HG03159 (cell line): ENCODE measurements at regions not wholly inside any gene's neighbourhood (a gene's known extent, or its start where the extent isn't known, plus 50 kb on each side); places are given as distances from the start of the nearest gene placed in this dataset.
"Not testable (repeated sequence)": the region's sequence is repeated elsewhere in the genome, so short reads cannot be mapped to it uniquely, and the experiment has no call there.

Experiments used
- ATAC-seq: cut with Tn5 transposase; IDR thresholded peaks from one replicate; pipeline ENCODE4 v1.9.1; 2021; ENCODE audit warnings: mild to moderate bottlenecking, moderate library complexity; ENCODE audit not compliant: unreplicated experiment

DNA sequence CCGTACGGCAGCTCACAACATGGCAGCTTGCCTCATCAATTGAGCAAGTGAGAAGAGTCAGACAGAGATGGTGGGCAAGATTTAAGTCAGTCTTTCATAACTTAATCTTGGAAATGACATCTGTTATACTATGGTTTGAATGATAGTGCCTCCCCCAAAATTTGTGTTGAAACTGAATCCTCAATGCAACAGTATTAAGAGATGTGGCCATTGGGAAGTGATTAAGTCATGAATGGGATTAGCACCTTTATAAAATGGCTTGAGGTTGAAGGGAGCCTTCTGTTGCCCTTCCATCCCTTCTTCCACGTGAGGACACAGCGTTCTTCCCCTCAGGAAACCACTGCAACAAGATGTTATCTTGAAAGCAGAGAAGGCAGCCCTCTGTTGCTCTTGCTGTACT is 124.2 kb downstream of the C12orf75 start:
- no peak for ATAC-seq

DNA sequence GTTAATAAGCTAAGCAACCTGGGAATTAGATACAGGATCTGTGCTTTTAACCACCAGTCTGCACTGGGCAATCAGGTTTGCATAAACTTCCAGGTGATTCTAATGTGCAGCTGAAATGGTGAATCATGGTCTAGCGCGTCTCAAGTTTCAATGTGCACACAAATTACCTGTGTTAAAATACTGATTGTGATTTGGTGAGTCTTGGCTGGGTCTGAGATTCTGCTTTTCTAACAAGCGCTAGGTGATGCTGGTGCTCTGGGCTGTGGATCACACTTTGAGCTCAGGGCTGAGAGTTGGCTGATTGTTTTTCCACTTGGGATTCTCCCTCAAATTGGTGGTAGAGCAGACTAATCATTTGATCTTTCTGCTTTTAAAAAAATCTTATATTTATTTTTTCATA is 124.8 kb downstream of the C12orf75 start:
- ATAC-seq, result no peak

DNA sequence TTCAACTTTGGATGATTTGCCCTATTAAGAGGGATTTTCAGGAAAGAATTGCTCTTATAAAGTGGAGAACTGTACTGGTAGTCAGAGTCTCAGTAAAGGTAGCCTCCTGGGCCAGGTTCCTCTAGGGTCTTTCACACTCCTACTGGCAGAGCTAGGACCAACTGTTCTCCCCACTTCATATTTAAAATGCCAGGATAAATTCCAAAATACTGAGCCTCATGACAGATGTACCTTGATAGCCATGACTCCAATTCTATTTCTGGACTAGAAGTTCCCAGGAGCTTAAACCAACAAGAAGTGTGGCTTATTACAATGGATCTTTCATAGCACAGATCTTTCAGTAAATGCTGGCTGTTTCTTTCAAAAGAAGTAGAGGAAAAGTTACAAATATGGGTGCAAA is 126.5 kb downstream of the C12orf75 start:
- no peak for ATAC-seq

DNA sequence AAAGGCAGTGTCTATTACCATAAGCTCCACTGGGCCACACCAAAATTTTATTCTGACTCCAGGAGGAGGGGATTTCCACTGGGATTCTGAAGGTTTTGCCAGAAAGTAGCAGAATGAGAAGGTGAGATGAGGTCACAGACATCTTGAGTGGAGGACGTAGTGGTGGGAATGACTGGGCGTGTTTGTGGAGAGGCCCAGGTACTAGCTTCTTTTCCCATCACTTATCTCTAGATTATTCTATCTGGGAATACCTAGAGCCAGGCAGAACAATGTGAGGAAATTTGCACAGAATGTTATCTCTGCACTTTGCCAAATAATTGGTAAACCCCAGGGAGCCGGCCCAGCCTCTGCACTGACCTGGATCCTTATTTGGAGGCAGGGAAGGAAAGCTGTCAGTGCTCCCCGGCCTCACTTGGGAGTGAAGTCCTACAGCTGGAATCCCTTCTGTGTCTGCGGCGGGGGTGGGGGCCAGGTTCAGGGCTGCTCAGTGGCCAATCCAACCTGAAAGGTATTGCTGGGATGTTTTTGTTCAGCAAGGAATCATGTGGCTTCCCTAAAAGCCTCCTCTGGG is 129.4 kb downstream of the C12orf75 start:
- no peak for ATAC-seq

DNA sequence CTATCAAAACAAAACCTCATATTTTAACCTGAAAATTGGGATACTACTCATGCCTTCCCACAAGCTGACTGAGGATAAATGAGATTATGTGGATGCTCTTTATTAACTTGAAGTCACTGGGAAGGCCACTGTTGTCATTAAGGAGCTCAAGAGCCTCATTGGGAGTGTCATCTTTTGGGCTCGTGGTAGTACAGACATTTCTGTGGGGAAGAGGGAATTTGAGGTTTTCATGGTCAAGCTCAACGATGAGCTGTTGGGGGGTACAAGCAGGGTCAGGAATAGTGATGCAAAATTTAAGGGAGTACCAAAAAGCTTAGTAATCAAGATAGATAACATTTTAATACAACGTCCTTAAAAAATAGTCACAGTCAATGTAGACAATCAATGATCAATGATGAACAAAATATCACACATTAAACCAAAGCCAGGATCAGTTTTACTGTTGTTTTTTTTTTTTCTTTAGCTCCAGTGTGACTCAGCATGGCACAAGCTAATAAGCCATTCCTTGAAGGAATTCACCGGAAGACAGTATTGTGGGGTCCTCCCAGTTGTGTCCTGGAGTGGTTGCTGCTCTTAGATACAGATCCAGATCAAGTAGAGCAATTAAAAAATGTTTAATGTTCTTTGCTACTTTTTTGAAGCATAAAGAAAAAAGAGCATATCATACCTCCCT is 130.9 kb downstream of the C12orf75 start:
- ATAC-seq, result no peak

DNA sequence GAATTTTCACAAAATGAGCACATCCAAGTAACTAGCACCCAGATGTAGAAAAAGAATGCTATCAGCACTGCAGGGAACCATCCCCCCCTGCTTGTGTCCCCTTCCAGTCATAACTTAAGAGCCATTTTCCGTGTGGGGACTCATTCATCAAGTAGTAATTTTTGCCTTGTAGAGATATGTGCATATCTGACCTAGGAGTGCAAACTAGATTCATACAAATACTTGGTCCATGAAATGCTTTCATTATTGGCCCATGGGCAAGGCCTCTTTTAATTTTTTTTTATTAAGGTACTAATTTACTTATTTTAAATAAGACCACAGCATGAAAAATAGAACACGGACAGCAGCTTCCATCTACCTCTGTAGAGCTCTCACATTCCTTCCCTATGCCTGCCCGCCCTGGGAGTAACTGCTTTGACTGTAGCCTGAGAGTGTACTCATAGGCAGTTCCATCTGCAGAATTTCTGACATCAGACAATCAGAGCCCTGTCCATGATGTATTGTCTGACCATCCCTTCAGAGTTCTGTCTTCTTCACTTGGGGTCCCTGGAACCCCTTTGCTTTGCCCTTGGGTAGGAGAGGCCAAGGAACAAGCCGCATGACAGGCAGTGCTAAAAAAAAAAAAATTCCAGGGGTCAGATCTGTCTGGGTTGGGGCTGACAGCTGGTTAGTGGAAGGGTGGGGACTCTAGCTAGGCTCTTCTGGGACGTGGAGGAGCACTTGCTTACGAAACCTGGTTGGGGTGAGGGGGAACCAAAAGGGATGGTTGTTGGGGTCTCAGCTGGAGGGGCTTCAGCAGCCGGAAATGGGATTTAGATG is 131.7 kb downstream of the C12orf75 start:
- no peak for ATAC-seq

DNA sequence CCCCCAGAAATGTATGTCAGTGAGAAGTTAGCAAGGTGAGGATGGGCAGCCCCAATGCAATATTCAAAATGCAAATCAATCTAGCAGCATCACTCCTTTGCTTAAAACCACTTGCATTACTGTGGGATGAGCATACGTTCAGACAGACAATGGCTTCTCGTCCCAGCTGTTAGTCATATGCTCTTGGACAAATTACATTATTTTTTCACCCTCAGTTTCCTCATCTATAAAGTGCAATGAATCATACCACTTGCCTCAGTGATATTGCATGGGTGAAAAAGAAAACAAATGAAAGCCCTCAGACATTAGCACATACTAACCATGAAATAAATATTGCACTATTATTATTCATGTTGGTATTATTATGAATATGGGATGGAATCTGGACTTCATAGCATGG is 132.3 kb downstream of the C12orf75 start:
- no peak for ATAC-seq

DNA sequence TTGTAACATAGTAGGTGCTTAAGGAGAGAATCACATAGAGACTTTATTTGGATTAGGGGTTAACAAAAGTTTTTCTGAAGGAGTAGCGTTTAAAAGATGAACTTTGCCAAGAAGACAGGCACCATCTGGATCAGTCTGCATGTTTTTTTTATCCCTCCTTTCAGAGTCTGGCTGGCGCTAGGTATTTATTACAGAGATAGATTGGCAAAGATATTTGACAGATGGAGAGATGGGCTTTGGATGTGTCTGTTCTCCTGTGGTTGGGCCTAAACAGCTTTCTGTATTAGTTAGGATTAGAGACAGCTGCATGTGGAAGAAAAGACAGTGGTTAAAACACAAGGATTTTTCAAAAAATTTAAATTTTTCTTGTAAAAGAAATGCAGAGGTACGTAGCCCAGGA is 133.9 kb downstream of the C12orf75 start:
- no peak for ATAC-seq

DNA sequence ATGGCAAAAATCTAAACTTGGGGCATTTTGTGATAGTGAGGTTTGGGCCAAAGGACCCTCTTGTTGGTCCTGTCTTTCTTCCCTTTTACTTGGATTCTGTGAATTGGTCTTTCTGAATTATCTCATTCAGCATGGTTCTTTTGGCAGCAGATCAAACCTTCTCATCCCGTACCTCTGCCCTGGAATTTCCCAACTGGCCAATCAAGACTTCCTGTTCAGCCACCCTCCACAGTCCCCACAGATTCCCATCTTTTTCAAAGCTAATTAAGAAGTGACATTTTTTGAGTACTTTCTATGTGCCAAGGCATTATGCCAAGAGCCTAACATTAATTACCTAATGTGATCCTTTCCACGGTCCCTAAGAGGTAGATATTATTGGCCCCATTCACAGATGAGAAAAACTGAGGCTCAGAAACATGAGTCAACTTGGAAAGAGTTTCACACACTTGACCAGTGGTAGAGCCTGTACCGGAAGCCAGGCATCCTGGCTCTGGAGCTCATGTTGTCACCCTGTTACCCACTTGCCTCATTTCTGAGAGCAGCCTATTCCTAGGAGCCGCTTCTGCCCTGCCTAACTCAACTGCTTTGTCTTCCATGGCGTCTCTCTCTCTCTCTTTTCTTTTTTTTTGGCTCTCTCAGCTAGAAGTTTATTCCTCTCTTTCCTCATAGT is 135.9 kb downstream of the C12orf75 start:
- ATAC-seq, result no peak

DNA sequence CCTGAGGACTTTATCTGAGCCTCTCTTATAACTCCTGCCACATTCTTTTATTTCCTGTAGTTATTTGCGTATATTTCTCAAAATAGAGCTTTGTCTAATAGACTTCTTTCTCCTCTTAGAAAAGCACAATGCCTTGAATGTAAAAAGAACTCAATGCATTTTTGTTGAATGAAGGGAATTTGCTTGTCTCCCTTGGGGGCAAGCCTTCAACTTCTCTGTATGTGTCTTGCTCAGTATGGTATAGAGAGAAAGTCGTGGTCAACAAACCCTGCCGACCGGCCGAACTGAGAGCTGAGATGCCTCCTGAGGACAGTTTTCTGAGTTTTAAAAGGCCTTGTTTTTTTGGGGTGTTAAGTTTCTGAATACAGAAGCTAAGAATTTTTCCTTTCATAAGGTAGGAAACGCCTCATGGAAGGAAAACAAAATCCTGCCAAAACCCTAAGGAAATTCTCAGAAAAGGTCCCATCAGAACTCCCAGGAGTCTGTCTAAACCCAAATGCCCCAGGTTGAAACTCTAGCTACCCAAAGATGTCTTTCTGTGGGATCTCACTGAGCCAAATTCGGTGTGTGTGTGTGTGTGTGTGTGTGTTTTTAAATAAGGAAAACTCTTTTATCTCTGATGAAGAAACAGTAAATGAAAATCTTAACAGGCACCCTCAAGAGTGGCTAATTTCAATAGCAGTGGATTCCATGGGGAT is 136.6 kb downstream of the C12orf75 start:
- ATAC-seq, result no peak

DNA sequence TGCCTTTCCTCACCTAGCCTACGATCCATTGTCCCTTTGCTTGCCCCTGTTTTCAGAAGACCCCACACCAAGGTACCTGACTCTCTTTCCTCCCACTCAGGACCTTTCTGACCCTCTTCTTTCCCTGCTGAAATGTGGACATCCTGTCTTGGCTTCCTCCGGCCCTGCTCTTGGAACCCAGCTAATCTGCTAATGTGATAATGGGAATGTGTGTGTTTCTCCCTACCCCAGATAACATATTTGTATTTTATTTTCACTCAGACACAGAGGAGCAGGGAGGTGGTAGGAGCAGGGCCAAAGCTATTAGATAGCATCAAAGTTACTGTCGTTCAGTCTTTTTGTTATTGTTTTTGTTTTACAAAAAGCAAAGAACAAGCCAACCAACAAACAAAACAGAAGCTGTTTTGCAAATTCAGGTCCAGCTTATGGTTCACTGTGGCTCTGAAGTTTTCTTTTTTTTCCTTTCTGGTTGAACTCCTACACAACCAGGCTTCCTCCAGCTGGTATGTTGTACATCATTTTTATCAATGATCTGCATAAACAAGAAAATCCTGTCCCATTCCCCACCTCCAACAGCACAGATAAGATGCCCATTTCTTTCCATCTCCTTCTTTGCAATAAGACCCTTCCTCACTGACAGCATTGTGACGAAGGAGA is 137.3 kb downstream of the C12orf75 start:
- no peak for ATAC-seq

DNA sequence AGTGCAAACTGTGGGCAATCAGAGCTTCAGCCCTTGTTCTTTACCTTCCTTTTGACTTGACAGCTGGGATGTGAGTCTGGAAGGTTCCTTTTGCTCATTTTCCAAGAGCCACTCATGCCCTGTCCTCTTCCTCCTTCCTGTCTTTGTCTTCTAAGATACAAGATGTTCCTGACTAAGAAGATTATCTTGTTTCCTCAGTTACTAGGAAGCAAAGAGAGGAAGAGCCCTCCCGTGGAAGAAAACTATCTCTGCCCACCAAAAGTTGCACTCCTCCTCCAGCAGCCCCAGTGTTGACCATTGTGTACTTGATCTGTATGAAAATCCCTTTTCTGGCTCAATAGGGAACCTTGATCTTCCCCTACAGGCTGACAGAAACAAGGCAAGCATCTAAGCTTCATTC is 138.0 kb downstream of the C12orf75 start:
- ATAC-seq, result no peak

DNA sequence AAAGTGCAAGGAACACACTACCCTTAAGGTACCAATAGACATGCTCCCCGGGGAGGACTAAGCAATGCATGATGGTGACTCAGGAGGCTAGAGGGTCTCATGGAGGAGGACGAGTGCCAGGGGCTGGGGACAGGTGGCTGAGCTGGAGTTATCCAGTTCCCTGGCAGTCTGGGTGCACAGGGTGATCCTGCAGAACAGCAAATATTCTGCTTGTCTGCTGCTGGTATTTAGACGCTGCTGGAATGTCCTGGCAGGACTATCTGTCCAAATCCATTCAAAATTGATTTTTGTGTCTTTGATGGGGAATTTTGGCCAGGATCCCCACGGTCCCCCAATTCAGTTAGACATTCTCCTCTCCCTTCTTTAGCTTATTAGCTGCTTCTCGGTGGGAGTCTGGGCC is 138.7 kb downstream of the C12orf75 start:
- no peak for ATAC-seq

DNA sequence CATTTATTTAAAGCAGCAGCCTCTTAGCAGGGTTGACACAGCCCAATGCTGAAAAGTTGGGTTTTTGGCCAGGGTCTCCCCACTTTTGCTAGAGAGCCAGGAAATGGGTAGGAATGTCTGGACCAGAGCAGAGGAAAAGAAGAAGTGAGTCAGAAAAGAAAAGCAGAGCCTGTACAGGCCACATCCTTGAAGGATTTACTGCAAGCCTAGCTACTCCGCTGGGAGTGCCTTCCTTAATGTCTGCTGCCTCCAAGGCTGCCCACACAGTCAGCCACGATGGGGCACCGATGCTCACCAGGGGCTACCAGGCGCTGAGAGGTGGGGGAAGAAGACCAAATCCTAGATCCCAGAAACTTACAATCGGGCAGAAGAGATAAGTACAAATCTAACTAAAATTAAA is 139.2 kb downstream of the C12orf75 start:
- no peak for ATAC-seq

DNA sequence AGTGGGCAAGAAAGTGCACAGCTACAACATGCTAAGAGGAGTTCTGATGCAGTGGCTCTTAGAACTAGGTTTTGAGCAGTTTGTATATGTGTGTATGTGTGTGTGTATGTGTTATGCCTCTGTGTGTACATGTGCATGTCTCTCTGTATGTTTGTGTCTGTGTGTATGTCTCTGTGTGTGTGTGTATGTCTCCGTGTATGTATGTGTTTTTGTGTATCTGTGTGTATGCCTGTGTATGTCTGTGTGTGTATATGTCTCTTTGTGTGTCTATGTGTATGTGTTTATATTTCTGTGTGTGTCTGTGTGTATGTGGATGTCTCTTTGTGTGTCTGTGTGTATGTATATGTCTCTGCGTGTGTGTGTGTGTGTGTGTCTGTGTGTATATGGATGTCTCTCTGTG is 139.6 kb downstream of the C12orf75 start:
- ATAC-seq, result no peak

DNA sequence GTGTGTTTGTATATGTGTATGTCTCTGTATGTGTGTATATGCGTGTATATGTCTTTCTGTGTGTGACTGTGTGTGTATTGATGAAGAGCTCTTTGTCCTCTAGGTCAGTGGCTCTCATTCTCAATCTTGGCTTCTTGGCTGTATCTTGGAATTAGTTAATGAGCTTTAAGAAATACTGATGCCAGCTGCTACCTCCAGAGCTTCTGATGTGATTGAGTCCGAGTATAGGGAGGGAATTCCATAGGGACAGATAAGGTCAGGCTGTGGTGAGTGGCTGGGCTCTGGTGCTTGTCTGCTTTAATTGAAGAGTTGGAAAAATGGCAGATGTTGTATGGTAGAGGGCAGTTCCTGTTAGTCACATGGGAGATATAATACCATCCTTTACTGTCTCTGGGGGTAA is 140.1 kb downstream of the C12orf75 start:
- no peak for ATAC-seq

DNA sequence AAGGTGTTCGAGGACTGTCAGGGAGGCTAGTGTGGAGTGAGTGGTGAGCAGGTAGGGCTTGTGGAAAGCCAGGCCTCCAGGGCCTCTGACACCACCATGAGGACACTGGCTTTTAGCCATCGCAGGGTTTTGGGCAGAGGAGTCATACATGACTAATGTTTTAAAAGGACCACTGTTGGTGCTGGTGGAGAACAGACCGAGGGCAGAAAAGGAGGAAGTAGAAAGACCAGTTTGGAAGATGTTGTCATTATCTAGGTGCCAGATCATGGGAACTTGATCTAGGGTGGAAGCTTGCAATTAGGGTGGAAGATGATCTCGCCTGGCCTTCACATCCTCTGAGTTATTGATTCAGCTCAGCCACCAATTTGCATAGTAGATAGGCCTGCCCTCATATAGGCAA is 144.2 kb downstream of the C12orf75 start:
- no peak for ATAC-seq

DNA sequence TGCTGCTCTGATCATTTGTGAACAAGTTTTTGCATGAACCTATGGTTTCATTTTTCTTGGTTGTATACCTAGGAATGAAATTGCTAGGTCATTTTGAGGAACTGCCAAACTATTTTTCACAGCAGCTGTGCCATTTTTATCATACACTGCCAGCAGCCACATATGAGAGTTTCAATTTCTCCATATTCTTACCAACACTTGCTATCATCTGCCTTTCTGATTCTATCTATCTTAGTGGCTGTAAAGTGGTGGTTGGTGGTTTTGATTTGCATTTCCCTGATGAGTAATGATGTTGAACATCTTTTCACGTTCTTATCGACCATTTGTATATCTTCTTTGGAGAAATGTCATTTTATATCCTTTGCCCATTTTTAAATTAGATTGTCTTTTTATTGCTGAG is 146.1 kb downstream of the C12orf75 start:
- ATAC-seq, result no peak

DNA sequence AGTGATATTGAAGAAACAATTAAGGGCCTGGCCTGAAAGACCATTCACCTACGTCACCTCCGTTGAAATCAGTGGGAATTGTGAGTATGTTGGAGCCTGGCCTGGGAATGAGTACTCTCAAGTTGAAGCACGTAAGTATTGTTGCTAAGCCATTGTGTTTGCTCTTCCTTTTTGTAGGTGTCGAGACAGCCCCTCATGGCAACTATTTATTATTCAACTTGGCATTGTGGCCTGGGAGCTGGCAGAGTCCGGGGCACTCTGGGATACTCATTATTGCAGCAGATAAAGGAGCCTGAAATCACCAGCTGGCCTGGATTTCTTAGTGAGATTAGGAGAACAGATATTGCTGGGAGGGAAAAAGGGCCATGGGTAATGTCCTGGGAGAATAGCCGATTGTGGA is 147.4 kb downstream of the C12orf75 start:
- ATAC-seq, result no peak

DNA sequence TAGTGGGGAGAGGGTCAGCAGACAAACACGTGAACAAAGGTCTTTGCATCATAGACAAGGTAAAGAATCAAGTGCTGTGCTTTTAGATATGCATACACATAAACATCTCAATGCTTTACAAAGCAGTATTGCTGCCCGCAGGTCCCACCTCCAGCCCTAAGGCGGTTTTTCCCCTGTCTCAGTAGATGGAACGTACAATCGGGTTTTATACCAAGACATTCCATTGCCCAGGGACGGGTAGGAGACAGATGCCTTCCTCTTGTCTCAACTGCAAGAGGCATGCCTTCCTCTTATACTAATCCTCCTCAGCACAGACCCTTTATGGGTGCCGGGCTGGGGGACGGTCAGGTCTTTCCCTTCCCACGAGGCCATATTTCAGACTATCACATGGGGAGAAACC is 148.3 kb downstream of the C12orf75 start:
- not testable (repeated sequence) for ATAC-seq

DNA sequence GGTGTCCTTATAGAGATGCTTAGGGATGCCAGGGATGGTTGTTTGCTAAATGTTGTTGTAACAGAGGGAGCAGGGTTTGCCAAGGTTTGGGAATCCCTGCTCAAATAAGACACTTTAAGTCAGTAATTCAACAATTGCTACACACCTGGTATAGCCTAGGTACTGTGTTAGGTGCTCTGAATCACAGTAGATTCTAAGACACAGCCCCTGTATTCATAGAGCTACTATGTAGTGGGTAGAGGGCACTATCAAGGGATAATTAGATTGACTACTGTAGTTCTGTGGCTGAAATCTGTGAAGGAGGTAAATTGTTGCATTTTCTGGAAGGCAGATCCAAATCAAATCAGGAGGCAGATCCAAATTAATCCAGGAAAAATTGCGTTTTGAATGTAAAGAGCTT is 149.2 kb downstream of the C12orf75 start:
- ATAC-seq, result no peak
